PFSK-1 (cell line): ENCODE measurements at regions not wholly inside any gene's neighbourhood (a gene's known extent, or its start where the extent isn't known, plus 50 kb on each side); places are given as distances from the start of the nearest gene placed in this dataset.

Experiments used
- FOXP2 ChIP-seq: optimal IDR thresholded peaks from 2 replicates; pipeline ENCODE3; 2011; ENCODE audit warnings: borderline replicate concordance, control low read depth, inconsistent platforms; ENCODE audit not compliant: insufficient read depth; ENCODE audit errors: extremely low read length, extremely low read depth
- POLR2AphosphoS5 ChIP-seq: IDR thresholded peaks from 2 replicates; pipeline ENCODE4 v1.6.1; 2012; ENCODE audit warnings: low read depth, mild to moderate bottlenecking, control low read depth, low read length, moderate library complexity
- REST ChIP-seq, 2 experiments: IDR thresholded peaks; 2 replicates each; pipeline versions ENCODE4 v1.6.1 to v1.8.0; 2011 to 2012; ENCODE audit warnings: low read depth in 2 of 2, low read length in 2 of 2, control low read depth in 1 of 2, inconsistent platforms in 1 of 2, mild to moderate bottlenecking in 1 of 2, moderate library complexity in 1 of 2; ENCODE audit not compliant: insufficient read depth in 1 of 2
- SIN3A ChIP-seq: IDR thresholded peaks from 2 replicates; pipeline ENCODE4 v1.6.1; 2012; ENCODE audit warnings: mild to moderate bottlenecking, low read length, moderate library complexity, borderline replicate concordance; ENCODE audit not compliant: insufficient read depth
- TAF1 ChIP-seq: IDR thresholded peaks from 2 replicates; pipeline ENCODE4 v1.6.1; 2012; ENCODE audit warnings: low read length, control low read depth, borderline replicate concordance; ENCODE audit not compliant: insufficient read depth

- TF ChIP-seq REST (IDR thresholded peaks at IDR 0.05; ENCODE audit: insufficient read depth in 1 of 2, low read depth in 2 of 2, low read length in 2 of 2) (no peak), SIN3A (no peak), FOXP2 (no peak), TAF1 (no peak), POLR2AphosphoS5 (no peak)
These were observed 379.2 kb upstream of the NFE2L3 start for GRCh38 chr7:25772802-25773201.

DNA sequence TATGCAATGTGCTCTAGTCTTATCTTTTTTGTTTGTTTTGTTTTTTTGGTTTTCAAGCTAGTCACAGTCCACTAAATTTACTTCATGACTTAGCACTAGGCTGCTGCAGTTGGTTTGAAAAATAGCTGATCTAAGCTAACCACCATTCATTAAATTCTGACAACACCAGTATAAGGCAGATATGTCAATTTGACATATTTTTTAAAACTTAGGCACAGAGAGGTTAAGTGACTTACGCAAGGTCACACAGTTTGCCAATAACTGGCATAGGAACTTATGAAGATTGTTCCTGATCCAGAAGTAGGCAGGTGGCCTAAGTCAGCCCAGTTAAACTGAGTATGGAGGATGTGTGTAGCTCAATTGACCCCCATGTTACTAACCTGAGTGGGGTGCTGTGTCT lies 377.3 kb upstream of the NFE2L3 start:
- TF ChIP-seq POLR2AphosphoS5 (no peak), TAF1 (no peak), REST (IDR thresholded peaks at IDR 0.05; ENCODE audit: insufficient read depth in 1 of 2, low read depth in 2 of 2, low read length in 2 of 2) (no peak), SIN3A (no peak), FOXP2 (no peak)

- TF ChIP-seq TAF1 (no peak), FOXP2 (no peak), SIN3A (no peak), REST (IDR thresholded peaks at IDR 0.05; ENCODE audit: insufficient read depth in 1 of 2, low read depth in 2 of 2, low read length in 2 of 2) (no peak), POLR2AphosphoS5 (no peak)
These were observed 376.4 kb upstream of the NFE2L3 start for GRCh38 chr7:25775570-25775969.

- TF ChIP-seq POLR2AphosphoS5 (no peak), TAF1 (no peak), SIN3A (no peak), FOXP2 (no peak), REST (IDR thresholded peaks at IDR 0.05; ENCODE audit: insufficient read depth in 1 of 2, low read depth in 2 of 2, low read length in 2 of 2) (no peak)
These were observed 375.8 kb upstream of the NFE2L3 start for GRCh38 chr7:25775999-25776743.

GRCh38 chr7:25776744-25777123 lies 375.3 kb upstream of the NFE2L3 start:
- TF ChIP-seq REST (IDR thresholded peaks at IDR 0.05; ENCODE audit: insufficient read depth in 1 of 2, low read depth in 2 of 2, low read length in 2 of 2): no peak
- TF ChIP-seq TAF1: no peak
- TF ChIP-seq FOXP2: no peak
- TF ChIP-seq POLR2AphosphoS5: no peak
- no peak for TF ChIP-seq SIN3A
